ENCODE measurements at regions not wholly inside any gene's neighbourhood (a gene's known extent, or its start where the extent isn't known, plus 50 kb on each side); places are given as distances from the start of the nearest gene placed in this dataset.

GRCh38 chr12:125193376-125194152 lies 128.3 kb downstream of the AACS start:
- no peak for DNase-seq (ENCODE audit: low read depth in 1 of 2, low spot score in 2 of 2)
- Histone ChIP-seq H3K4me1 (replicated peaks) (no peaks in the 10 kb centered on the region), H3K4me3 (no peak overlapping the region), H3K27me3 (replicated peaks) (peaks cover 21% of the 10 kb centered on the region), H3K36me3 (no peaks in the 10 kb centered on the region), H3K9me3 (replicated peaks) (no peaks in the 10 kb centered on the region), H3K27ac (no peak overlapping the region)

- H3K36me3 ChIP-seq = no peaks in the 10 kb centered on the region
- H3K4me1 ChIP-seq (replicated peaks) = no peaks in the 10 kb centered on the region
- H3K9me3 ChIP-seq (replicated peaks) = no peaks in the 10 kb centered on the region
- H3K27me3 ChIP-seq (replicated peaks) = peaks cover 16% of the 10 kb centered on the region
- no peak overlapping the region for H3K4me3 ChIP-seq
- H3K27ac ChIP-seq = no peak overlapping the region
- no peak for DNase-seq (ENCODE audit: low read depth in 1 of 2, low spot score in 2 of 2)
Measured at GRCh38 chr12:125194163-125194773, 129.0 kb downstream of the AACS start.

GRCh38 chr12:125194987-125195386 lies 129.8 kb downstream of the AACS start:
- no peaks in the 10 kb centered on the region for H3K4me1 ChIP-seq (replicated peaks)
- DNase-seq (ENCODE audit: low read depth in 1 of 2, low spot score in 2 of 2) = no peak
- H3K27ac ChIP-seq = no peak overlapping the region
- H3K36me3 ChIP-seq = no peaks in the 10 kb centered on the region
- peaks cover 8% of the 10 kb centered on the region for H3K27me3 ChIP-seq (replicated peaks)
- H3K4me3 ChIP-seq = no peak overlapping the region
- no peaks in the 10 kb centered on the region for H3K9me3 ChIP-seq (replicated peaks)

GRCh38 chr12:125197326-125197725 lies 132.1 kb downstream of the AACS start:
- peaks cover 8% of the 10 kb centered on the region; the same call in 1 of the 2 replicates for H3K27me3 ChIP-seq (replicated peaks)
- no peaks in the 10 kb centered on the region for H3K36me3 ChIP-seq
- no peaks in the 10 kb centered on the region for H3K9me3 ChIP-seq (replicated peaks)
- no peak for DNase-seq (ENCODE audit: low read depth in 1 of 2, low spot score in 2 of 2)
- H3K4me3 ChIP-seq = no peak overlapping the region
- H3K27ac ChIP-seq = no peak overlapping the region
- H3K4me1 ChIP-seq (replicated peaks) = no peaks in the 10 kb centered on the region

GRCh38 chr12:125198652-125199051 lies 133.4 kb downstream of the AACS start:
- H3K27ac ChIP-seq = no peak overlapping the region
- H3K36me3 ChIP-seq = no peaks in the 10 kb centered on the region
- peaks cover 8% of the 10 kb centered on the region; the same call in 1 of the 2 replicates for H3K27me3 ChIP-seq (replicated peaks)
- no peak for DNase-seq (ENCODE audit: low read depth in 1 of 2, low spot score in 2 of 2)
- no peaks in the 10 kb centered on the region for H3K4me1 ChIP-seq (replicated peaks)
- no peaks in the 10 kb centered on the region for H3K9me3 ChIP-seq (replicated peaks)
- no peak overlapping the region for H3K4me3 ChIP-seq

- no peaks in the 10 kb centered on the region for H3K27me3 ChIP-seq (replicated peaks)
- DNase-seq (ENCODE audit: low read depth in 1 of 2, low spot score in 2 of 2) = no peak
- no peaks in the 10 kb centered on the region for H3K4me1 ChIP-seq (replicated peaks)
Measured at GRCh38 chr12:125201090-125201489, 135.9 kb downstream of the AACS start.

GRCh38 chr12:125201940-125202339 lies 136.7 kb downstream of the AACS start:
- H3K27me3 ChIP-seq (replicated peaks) = no peaks in the 10 kb centered on the region
- no peak for DNase-seq (ENCODE audit: low read depth in 1 of 2, low spot score in 2 of 2)
- no peaks in the 10 kb centered on the region for H3K4me1 ChIP-seq (replicated peaks)
- H3K36me3 ChIP-seq = no peaks in the 10 kb centered on the region
- H3K9me3 ChIP-seq (replicated peaks) = no peaks in the 10 kb centered on the region
- H3K4me3 ChIP-seq = no peak overlapping the region
- no peak overlapping the region for H3K27ac ChIP-seq

More at GRCh38 chr12:125201090-125201489, 135.9 kb downstream of the AACS start:
- Histone ChIP-seq H3K36me3 (no peaks in the 10 kb centered on the region), H3K4me3 (no peak overlapping the region), H3K9me3 (replicated peaks) (no peaks in the 10 kb centered on the region), H3K27ac (no peak overlapping the region)

- Histone ChIP-seq H3K27me3 (replicated peaks) (no peaks in the 10 kb centered on the region; the same call in 1 of the 2 replicates), H3K36me3 (no peaks in the 10 kb centered on the region), H3K4me1 (replicated peaks) (no peaks in the 10 kb centered on the region), H3K4me3 (no peak overlapping the region), H3K27ac (no peak overlapping the region), H3K9me3 (replicated peaks) (no peaks in the 10 kb centered on the region)
- DNase-seq (ENCODE audit: low read depth in 1 of 2, low spot score in 2 of 2) = no peak
Measured at GRCh38 chr12:125202421-125202820, 137.2 kb downstream of the AACS start.

- DNase-seq (ENCODE audit: low read depth in 1 of 2, low spot score in 2 of 2) = no peak
- Histone ChIP-seq H3K4me3 (no peak overlapping the region), H3K36me3 (no peaks in the 10 kb centered on the region), H3K27me3 (replicated peaks) (no peaks in the 10 kb centered on the region; the same call in 1 of the 2 replicates), H3K9me3 (replicated peaks) (no peaks in the 10 kb centered on the region), H3K4me1 (replicated peaks) (no peaks in the 10 kb centered on the region), H3K27ac (no peak overlapping the region)
Measured at GRCh38 chr12:125203145-125203765, 138.0 kb downstream of the AACS start.

GRCh38 chr12:125205386-125205785 lies 140.2 kb downstream of the AACS start:
- Histone ChIP-seq H3K9me3 (replicated peaks) (no peaks in the 10 kb centered on the region), H3K36me3 (no peaks in the 10 kb centered on the region), H3K27ac (no peak overlapping the region), H3K27me3 (replicated peaks) (no peaks in the 10 kb centered on the region; the same call in 1 of the 2 replicates), H3K4me3 (no peak overlapping the region), H3K4me1 (replicated peaks) (no peaks in the 10 kb centered on the region)
- no peak for DNase-seq (ENCODE audit: low read depth in 1 of 2, low spot score in 2 of 2)

- Histone ChIP-seq H3K4me3 (no peak overlapping the region), H3K27me3 (replicated peaks) (no peaks in the 10 kb centered on the region; the same call in 1 of the 2 replicates), H3K4me1 (replicated peaks) (no peaks in the 10 kb centered on the region), H3K36me3 (no peaks in the 10 kb centered on the region), H3K27ac (no peak overlapping the region), H3K9me3 (replicated peaks) (no peaks in the 10 kb centered on the region)
- DNase-seq (ENCODE audit: low read depth in 1 of 2, low spot score in 2 of 2) = no peak
Measured at GRCh38 chr12:125206711-125207110, 141.5 kb downstream of the AACS start.

GRCh38 chr12:125208334-125208733 lies 143.1 kb downstream of the AACS start:
- Histone ChIP-seq H3K36me3 (no peaks in the 10 kb centered on the region), H3K4me1 (replicated peaks) (no peaks in the 10 kb centered on the region), H3K27ac (no peak overlapping the region), H3K9me3 (replicated peaks) (no peaks in the 10 kb centered on the region), H3K27me3 (replicated peaks) (no peaks in the 10 kb centered on the region; the same call in 1 of the 2 replicates), H3K4me3 (no peak overlapping the region)
- DNase-seq (ENCODE audit: low read depth in 1 of 2, low spot score in 2 of 2) = no peak

GRCh38 chr12:125208942-125209341 lies 143.7 kb downstream of the AACS start:
- Histone ChIP-seq H3K36me3 (no peaks in the 10 kb centered on the region), H3K27me3 (replicated peaks) (no peaks in the 10 kb centered on the region; the same call in 1 of the 2 replicates), H3K9me3 (replicated peaks) (no peaks in the 10 kb centered on the region), H3K27ac (no peak overlapping the region), H3K4me3 (no peak overlapping the region), H3K4me1 (replicated peaks) (no peaks in the 10 kb centered on the region)
- DNase-seq (ENCODE audit: low read depth in 1 of 2, low spot score in 2 of 2) = no peak
